ENCODE measurements at regions not wholly inside any gene's neighbourhood (a gene's known extent, or its start where the extent isn't known, plus 50 kb on each side); places are given as distances from the start of the nearest gene placed in this dataset.

GRCh38 chr2:30338475-30338874, 107.1 kb downstream of the LBH start:
- no peak overlapping the region for H3K4me3 ChIP-seq (ENCODE audit: low read depth, low read length)
- no peak for DNase-seq (ENCODE audit: low read depth)
- TF ChIP-seq CTCF (IDR thresholded peaks at IDR 0.05; ENCODE audit: control insufficient read depth, extremely low read depth, insufficient read depth) = no peak

GRCh38 chr2:30339071-30339470, 107.7 kb downstream of the LBH start:
- DNase-seq (ENCODE audit: low read depth) = no peak
- H3K4me3 ChIP-seq (ENCODE audit: low read depth, low read length) = no peak overlapping the region
- TF ChIP-seq CTCF (IDR thresholded peaks at IDR 0.05; ENCODE audit: control insufficient read depth, extremely low read depth, insufficient read depth) = no peak

GRCh38 chr2:30341500-30342267, 105.4 kb upstream of the LCLAT1 start:
- no peak overlapping the region for H3K4me3 ChIP-seq (ENCODE audit: low read depth, low read length)
- no peak for DNase-seq (ENCODE audit: low read depth)
- TF ChIP-seq CTCF (IDR thresholded peaks at IDR 0.05; ENCODE audit: control insufficient read depth, extremely low read depth, insufficient read depth) = peak; percentile 17; the same call in 1 of the 2 replicates

- TF ChIP-seq CTCF (IDR thresholded peaks at IDR 0.05; ENCODE audit: control insufficient read depth, extremely low read depth, insufficient read depth) = no peak
- no peak for DNase-seq (ENCODE audit: low read depth)
Observed at GRCh38 chr2:30346471-30347169, 100.4 kb upstream of the LCLAT1 start.

GRCh38 chr2:30348825-30349224, 98.2 kb upstream of the LCLAT1 start:
- H3K4me3 ChIP-seq (ENCODE audit: low read depth, low read length) = no peak overlapping the region
- no peak for TF ChIP-seq CTCF (IDR thresholded peaks at IDR 0.05; ENCODE audit: control insufficient read depth, extremely low read depth, insufficient read depth)
- no peak for DNase-seq (ENCODE audit: low read depth)

More at GRCh38 chr2:30346471-30347169, 100.4 kb upstream of the LCLAT1 start:
- no peak overlapping the region for H3K4me3 ChIP-seq (ENCODE audit: low read depth, low read length)

GRCh38 chr2:30349691-30350090, 97.4 kb upstream of the LCLAT1 start:
- H3K4me3 ChIP-seq (ENCODE audit: low read depth, low read length) = no peak overlapping the region
- DNase-seq (ENCODE audit: low read depth) = no peak
- TF ChIP-seq CTCF (IDR thresholded peaks at IDR 0.05; ENCODE audit: control insufficient read depth, extremely low read depth, insufficient read depth) = no peak
